NCI-H510A treated with DMSO at 0.1 percent for 48 hours (cell line): ENCODE measurements at regions not wholly inside any gene's neighbourhood (a gene's known extent, or its start where the extent isn't known, plus 50 kb on each side); places are given as distances from the start of the nearest gene placed in this dataset.
"Not testable (repeated sequence)": the region's sequence is repeated elsewhere in the genome, so short reads cannot be mapped to it uniquely, and the experiment has no call there.

ENCODE experiments used
- DNase-seq: peaks from one replicate; lab custom pipeline; 2025; lab: John Stamatoyannopoulos, UW

DNA sequence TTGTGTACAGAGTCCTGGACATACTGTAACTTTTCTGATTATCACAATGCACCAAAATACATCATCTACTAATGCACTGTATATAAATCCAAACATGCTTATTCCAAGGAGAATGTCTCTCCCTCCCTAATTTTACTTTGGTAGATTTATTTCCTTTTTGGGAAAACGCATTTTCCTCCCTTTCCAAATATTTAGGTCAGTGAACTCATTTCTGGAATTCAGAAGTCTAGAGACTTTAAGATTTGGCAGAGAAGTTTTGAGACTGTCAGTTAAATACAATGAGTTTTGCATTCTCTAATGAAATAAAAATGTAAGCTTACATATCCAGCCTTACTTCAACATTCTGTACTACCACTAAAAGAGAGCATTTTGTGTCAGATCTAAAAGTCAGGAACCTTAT is 165.8 kb upstream of the EDNRB start:
- DNase-seq = no peak

DNA sequence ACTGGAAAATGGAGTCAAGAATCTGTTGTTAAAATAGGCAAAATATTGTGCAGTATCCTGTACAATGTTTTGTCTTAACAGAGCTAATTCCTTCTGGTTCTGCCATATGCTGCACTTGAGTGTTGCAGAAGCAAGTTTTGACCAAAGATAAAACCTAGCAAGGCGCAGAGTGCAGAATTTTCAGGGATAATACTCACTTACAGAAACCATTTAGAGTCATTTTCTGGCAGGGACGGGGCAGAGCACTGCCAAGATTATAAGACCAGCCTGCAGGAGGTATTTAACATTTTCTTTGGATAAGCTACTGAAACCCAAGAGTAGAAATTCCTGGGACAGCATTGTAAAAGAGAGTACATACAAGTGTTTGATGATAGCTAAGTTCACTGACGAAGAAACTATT is 159.5 kb upstream of the EDNRB start:
- no peak for DNase-seq

DNA sequence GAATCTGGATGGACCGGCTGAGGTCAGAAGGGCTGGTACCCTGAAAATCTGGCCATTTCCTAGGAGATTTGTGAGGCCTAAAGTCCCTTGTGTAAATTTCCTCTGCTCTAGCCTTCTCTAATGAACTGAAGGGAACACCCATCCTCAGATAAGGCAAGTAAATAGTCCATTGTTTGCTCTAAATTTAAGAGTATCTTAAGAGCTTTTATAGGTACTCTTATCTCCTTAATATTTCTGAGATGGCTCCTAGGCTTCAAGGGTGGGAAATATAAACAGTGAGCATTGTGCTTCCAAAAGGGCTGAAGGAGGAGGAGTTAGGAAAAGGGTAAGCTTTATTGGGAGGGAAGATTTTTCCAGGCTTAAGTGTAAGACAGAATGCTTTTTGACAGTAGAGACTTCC is 148.7 kb upstream of the EDNRB start:
- no peak for DNase-seq

- DNase-seq = no peak
These were observed 146.5 kb upstream of the EDNRB start for GRCh38 chr13:78065141-78065540.

- DNase-seq = no peak
These were observed 143.2 kb upstream of the EDNRB start for GRCh38 chr13:78061806-78062205.

- no peak for DNase-seq
These were observed 142.3 kb upstream of the EDNRB start for GRCh38 chr13:78060966-78061365.

DNA sequence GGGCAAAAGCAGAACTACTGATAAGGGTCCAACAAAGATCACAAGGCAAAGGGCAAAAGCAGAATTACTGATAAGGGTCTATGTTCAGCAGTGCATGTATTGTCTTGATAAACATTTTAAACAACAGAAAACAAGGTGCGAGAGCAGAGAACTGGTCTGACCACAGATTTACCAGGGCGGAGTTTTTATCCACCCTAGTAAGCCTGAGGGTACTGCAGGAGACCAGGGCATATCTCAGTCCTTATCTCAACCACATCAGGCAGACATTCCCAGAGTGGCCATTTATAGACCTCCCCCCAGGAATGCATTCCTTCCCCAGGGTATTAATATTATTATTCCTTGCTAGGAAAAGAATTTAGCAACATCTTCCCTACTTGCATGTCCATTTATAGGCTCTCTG is 138.2 kb upstream of the EDNRB start:
- DNase-seq = not testable (repeated sequence)

DNA sequence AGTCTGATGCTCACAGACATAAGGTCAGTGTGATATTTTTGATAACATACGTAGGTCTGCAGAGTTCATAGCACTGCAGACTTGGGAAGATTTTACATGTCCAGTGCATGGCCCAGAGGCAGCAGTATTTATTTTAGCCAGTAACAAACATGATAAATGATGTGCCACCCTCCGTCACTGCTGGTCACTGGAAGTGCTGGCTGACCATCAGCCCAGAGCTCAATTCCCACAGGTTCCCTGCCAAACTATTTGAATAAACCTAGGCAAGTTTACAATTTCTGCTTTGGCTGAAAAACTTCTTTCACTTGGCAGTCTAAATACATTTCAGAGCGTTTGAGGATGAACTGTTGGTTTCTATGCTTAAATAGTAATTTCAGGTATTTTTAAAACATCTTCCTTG is 135.5 kb upstream of the EDNRB start:
- DNase-seq = no peak

DNA sequence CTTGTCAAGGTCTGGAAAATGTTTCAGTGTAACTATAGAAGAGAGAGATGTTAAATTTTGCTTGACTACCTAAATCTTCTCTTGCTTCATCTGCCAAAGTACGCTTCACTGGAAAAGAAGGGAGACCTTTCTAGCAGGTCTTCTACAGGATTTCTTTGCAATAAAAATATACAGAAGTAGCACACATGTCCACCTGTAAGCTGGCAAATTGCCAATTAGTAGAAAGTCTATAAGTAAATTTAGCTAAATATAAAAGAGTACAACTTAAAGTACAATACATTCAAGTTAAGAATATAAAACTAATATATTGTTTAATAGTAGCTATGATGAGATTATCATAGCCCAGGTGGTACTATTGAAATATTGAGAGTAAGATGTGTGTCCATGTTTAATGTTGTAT is 128.5 kb upstream of the EDNRB start:
- DNase-seq = no peak

GRCh38 chr13:78046331-78046730 is 127.7 kb upstream of the EDNRB start:
- no peak for DNase-seq

DNA sequence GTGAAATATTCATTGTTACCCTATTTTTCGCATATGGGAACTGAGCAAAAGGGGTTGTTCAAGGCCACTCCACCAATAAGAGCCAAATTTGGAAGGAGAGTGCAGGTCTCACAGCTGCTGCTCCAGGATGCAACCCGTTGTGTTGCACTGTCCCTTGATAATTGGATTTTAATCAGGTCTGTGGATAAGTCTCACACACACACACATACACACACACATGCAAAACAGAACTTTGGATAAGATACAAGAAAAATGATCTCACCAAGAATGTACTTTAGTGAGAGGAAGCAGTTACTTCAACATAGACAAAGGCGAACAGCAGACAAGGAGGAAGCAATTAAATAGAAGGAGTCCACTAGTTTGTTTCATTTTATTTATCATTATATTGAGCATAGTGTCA is 127.3 kb upstream of the EDNRB start:
- DNase-seq = no peak

DNA sequence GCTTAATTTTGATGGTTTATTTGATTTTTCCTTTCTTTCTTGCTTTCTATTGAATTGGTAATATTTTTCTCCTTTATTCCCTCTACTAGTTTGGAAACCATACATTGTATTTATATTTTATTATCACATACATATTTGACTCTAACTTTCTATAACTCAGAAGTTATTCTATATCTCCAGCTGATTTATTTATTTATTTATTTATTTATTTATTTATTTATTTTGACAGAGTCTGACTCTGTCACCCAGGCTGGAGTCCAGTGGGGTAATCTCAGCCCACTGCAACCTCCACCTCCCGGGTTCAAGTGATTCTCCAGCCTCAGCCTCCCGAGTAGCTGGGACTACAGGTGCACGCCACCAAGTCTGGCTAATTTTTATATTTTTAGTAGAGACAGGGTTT is 122.7 kb upstream of the EDNRB start:
- not testable (repeated sequence) for DNase-seq

GRCh38 chr13:78040205-78040830 is 121.7 kb upstream of the EDNRB start:
- no peak for DNase-seq

DNA sequence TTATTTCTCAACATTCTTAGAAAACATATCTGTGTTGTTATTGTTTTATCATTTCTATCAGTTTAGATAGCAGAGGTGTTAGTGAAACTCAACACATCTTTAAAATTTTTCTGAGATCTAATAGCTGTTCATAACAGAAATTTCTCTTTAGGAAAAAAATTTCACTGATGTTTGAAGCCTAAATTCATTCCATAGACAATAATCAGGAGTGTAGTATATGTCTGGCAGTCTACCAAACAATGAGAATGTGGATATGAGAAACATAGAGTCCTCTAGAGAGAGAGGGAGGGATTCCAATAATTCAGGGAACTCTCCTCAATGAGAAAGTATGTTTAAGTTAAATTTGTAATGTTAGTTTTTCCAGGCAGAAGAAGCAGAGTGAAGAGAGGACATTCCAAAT is 118.2 kb upstream of the EDNRB start:
- no peak for DNase-seq

DNA sequence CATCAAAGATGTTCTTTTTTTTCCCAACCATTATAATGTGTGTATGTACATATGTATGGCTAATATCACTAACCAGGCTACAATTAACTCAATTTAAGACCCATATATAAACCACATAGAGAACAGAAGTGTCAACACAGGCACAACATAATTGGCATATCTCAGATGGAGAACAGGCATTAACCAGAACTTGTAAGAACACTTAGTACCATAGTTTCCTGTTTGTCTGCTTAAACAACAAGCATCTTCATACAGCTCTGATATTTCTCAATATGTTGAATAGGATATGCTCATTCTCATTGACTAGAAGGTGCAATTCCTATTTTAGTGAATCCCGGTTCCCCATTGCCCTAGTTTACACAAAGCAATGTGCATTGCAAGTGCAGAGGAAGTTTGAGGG is 116.9 kb upstream of the EDNRB start:
- DNase-seq = no peak

DNA sequence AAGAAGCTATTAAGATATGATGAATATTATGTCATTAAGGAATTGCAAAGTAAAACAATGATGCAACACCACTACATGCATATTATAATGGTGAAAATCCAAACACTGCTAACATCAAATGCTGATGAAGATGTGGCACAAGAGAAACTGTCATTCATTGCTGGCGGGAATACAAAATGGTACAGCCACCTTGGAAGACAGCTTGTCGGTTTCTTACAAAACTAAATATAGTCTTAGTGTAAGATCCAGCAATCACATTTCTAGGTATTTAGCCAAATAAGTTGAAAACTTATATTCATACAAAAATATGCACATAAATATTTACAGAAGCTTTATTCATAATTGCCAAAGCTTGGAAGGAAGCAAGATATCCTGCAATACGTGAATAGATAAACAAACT is 114.9 kb upstream of the EDNRB start:
- DNase-seq = no peak

DNA sequence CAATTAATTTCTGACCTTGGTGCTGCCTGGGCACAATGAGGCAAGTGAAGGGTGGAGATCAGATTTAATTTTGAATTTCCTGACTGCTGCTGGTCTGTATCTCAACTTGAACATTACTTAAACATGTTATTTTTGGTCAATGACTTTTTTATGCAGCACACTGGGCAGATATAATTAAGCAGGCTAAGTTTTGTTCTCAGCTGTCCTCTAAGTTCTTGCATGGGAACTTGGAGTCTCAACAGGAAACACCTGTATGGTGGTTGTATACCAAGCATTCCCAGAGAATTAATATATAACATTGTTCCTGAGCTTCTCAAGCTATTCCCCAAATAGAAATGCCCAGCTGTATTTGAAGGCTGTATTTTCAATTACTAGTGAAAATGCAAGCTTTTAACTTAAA is 113.5 kb upstream of the EDNRB start:
- no peak for DNase-seq

DNA sequence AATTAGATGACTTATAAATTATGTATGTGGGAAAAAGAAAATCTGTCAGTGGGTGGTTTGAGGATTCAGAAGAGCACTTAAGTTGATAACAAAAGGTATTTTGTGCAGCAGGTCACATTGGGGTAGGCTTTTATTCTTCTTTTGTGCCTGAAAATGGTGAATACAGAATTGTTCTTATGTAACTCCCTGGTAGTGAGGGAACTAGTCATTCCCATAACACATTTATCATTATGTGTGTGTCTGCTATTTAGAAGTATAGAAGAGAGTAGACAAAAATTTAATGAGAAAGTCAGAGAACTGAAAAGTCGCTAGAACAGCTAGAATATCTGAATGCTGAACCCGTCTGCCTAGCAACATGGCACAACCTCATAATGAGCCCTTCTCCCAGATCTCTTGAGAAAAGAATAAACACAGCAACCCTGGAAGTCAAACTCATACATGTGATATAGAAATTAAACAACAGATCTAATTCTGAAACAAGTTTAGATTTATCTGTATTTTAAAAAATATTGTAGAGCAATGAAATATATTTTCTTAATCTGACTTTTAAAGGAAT is 111.8 kb upstream of the EDNRB start:
- no peak for DNase-seq

DNA sequence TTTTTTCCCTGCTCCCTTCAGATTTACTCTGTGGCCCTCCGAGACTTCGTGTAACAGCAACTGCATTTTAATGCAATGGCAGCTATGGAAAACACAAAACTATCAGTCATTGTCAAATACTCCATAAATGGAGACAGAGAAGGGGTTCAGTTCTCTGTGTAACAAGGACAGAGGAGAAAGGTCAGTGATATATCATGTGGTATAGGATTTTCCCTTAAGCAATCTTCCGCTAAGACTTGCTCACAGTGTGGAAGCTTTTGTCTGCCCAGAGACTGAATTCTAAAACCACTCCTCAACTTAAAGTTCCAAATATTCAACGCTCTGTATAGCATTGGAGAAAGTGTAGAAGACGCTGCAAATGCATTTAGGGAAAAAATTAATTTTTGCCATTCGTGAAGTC is 111.3 kb upstream of the EDNRB start:
- DNase-seq = no peak

DNA sequence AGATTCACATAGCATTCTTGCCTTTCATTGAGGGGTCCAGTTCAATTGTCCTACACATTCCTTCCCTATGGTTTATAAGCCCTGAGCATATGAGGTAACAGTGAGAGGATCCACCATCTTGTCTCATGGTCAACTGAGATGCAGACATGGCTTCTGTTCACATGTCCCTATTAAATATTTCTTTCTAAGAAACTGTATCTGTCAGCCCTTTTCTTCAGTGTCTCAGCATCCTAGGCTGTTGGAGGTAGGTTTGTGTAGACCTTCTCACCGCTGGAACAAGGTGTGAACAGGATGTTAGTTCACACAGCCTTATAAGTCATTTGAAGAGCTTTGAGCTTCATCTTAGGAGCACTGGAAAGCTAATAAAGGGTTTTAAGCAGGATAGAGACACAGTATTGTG is 110.3 kb upstream of the EDNRB start:
- DNase-seq = no peak

DNA sequence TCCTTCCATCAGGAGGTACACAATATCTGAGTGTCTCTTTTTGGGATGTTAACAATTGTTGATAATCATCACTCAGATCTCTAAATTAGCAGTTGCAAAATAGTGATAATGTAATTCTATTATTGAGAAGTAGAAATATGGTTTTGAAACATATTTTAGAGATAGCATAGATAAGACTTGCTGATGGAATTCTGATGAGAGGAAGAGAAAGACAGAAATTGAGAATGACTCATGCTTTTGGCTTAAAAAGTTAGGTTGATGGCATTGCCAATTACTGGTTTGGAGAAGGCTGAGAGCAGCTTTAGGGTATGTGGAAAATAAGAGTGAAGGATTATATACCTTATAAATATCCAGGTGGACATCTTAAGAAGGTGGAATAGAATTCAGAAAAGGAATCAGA is 106.4 kb upstream of the EDNRB start:
- DNase-seq = no peak

GRCh38 chr13:78022164-78022877 is 103.7 kb upstream of the EDNRB start:
- no peak for DNase-seq

DNA sequence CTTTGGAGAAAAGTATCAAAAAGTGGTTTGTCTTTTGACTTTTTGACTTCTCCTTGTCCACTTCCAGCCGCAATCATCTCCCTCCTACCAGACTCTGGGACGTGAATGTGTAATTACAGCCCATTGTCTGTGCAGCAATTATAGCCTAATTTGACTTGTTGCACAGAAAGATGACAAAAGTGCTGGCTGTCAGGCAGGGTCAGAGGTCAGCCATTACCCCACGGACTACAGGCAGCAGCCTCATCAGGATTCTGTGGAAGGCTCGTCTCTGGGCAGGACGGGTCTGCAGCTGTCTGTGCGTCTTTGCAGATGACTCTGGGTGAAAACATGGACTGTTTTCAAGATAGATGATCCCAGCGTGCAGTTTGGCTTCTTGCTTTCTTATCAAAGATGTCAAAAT is 102.2 kb upstream of the EDNRB start:
- DNase-seq = no peak

DNA sequence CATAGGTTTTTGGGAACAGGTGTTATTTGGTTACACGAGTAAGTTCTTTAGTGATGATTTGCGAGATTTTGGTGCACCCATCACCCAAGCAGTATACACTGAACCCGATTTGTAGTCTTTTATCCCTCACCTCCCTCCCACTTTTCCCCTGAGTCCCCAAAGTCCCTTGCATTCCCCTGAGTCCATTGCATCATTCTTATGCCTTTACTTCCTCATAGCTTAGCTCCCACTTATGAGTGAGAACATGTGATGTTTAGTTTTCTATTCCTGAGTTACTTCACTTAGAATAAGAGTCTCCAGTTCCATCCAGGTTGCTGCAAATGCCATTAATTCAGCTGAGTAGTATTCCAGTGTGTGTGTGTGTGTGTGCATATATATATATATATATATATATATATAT is 97.2 kb upstream of the EDNRB start:
- DNase-seq = no peak
